HL-60/S4 treated with retinoic acid at 250 ng/mL for 4 days and 3 days (cell line): ENCODE measurements at regions not wholly inside any gene's neighbourhood (a gene's known extent, or its start where the extent isn't known, plus 50 kb on each side); places are given as distances from the start of the nearest gene placed in this dataset.
"Not testable (repeated sequence)": the region's sequence is repeated elsewhere in the genome, so short reads cannot be mapped to it uniquely, and the experiment has no call there.

Source experiments
- in situ Hi-C: fragments of 300-500 bp; cut with MboI; formaldehyde crosslinking; loops from 2 replicates; pipeline ENCODE4 v1.7.0; 2022; ENCODE audit warnings: low sequenced_read_pairs

- in situ Hi-C loops, result no loop called here
These were observed 178.0 kb downstream of the ZC3H11B start for GRCh38 chr1:219434923-219435297.

GRCh38 chr1:219434285-219434922 is 178.5 kb downstream of the ZC3H11B start:
- in situ Hi-C loops, result no loop called here

GRCh38 chr1:219433496-219434131 is 179.3 kb downstream of the ZC3H11B start:
- in situ Hi-C loops, result no loop called here

- in situ Hi-C loops, result no loop called here
These were observed 179.9 kb downstream of the ZC3H11B start for GRCh38 chr1:219433001-219433400.

GRCh38 chr1:219432191-219432606 is 180.7 kb downstream of the ZC3H11B start:
- in situ Hi-C loops, result no loop called here

- in situ Hi-C loops, result no loop called here
These were observed 182.5 kb downstream of the ZC3H11B start for GRCh38 chr1:219430419-219430818.

- in situ Hi-C loops, result no loop called here
These were observed 184.3 kb downstream of the ZC3H11B start for GRCh38 chr1:219428651-219429050.

GRCh38 chr1:219427989-219428388 is 184.9 kb downstream of the ZC3H11B start:
- in situ Hi-C loops, result no loop called here

GRCh38 chr1:219427403-219427802 is 185.5 kb downstream of the ZC3H11B start:
- in situ Hi-C loops, result no loop called here

- in situ Hi-C loops, result no loop called here
These were observed 189.9 kb downstream of the ZC3H11B start for GRCh38 chr1:219422811-219423598.

- in situ Hi-C loops, result no loop called here
These were observed 192.0 kb downstream of the ZC3H11B start for GRCh38 chr1:219420913-219421312.

GRCh38 chr1:219419860-219420259 is 193.0 kb downstream of the ZC3H11B start:
- in situ Hi-C loops, result no loop called here

- in situ Hi-C loops, result no loop called here
These were observed 193.8 kb downstream of the ZC3H11B start for GRCh38 chr1:219419065-219419464.

GRCh38 chr1:219417610-219418009 is 195.3 kb downstream of the ZC3H11B start:
- in situ Hi-C loops, result no loop called here

- in situ Hi-C loops, result no loop called here
These were observed 196.2 kb downstream of the ZC3H11B start for GRCh38 chr1:219416598-219417238.

- in situ Hi-C loops, result no loop called here
These were observed 197.0 kb downstream of the ZC3H11B start for GRCh38 chr1:219415915-219416314.

- in situ Hi-C loops, result no loop called here
These were observed 197.5 kb downstream of the ZC3H11B start for GRCh38 chr1:219415433-219415832.

- in situ Hi-C loops, result no loop called here
These were observed 198.7 kb downstream of the ZC3H11B start for GRCh38 chr1:219414250-219414649.

- in situ Hi-C loops, result no loop called here
These were observed 199.4 kb downstream of the ZC3H11B start for GRCh38 chr1:219413536-219413935.

GRCh38 chr1:219412772-219413171 is 200.1 kb downstream of the ZC3H11B start:
- in situ Hi-C loops, result no loop called here

- in situ Hi-C loops, result not testable (repeated sequence)
These were observed 202.2 kb downstream of the ZC3H11B start for GRCh38 chr1:219410721-219411120.
